Endothelial cell (in vitro differentiated cells): ENCODE measurements at regions not wholly inside any gene's neighbourhood (a gene's known extent, or its start where the extent isn't known, plus 50 kb on each side); places are given as distances from the start of the nearest gene placed in this dataset.

Experiments
- DNase-seq: peaks from one replicate; pipeline ENCODE4 v3.0.0; 2021; ENCODE audit warnings: low spot score
- H3K27ac Mint-ChIP-seq: one replicate; pipeline ENCODE4 v1.8.0; 2021; ENCODE audit warnings: mixed read lengths, inconsistent platforms; ENCODE audit not compliant: unreplicated experiment
- H3K27me3 Mint-ChIP-seq: one replicate; pipeline ENCODE4 v1.8.0; 2021; ENCODE audit warnings: mild to moderate bottlenecking, moderate library complexity, mixed read lengths, inconsistent platforms; ENCODE audit not compliant: unreplicated experiment
- H3K36me3 Mint-ChIP-seq: one replicate; pipeline ENCODE4 v1.8.0; 2021; ENCODE audit warnings: mild to moderate bottlenecking, low read depth, mixed read lengths, inconsistent platforms; ENCODE audit not compliant: unreplicated experiment
- H3K4me1 Mint-ChIP-seq: one replicate; pipeline ENCODE4 v1.8.0; 2021; ENCODE audit warnings: mild to moderate bottlenecking, mixed read lengths, inconsistent platforms; ENCODE audit not compliant: unreplicated experiment
- H3K4me3 Mint-ChIP-seq: one replicate; pipeline ENCODE4 v1.8.0; 2021; ENCODE audit warnings: mild to moderate bottlenecking, mixed read lengths, inconsistent platforms; ENCODE audit not compliant: unreplicated experiment
- H3K9me3 Mint-ChIP-seq: one replicate; pipeline ENCODE4 v1.8.0; 2021; ENCODE audit warnings: mixed read lengths, inconsistent platforms; ENCODE audit not compliant: unreplicated experiment
- CTCF ChIP-seq: fragments of 200-600 bp; sonication (generic); IDR thresholded peaks from one replicate; pipeline ENCODE4 v1.5.0; 2021; ENCODE audit warnings: antibody characterized with exemption; ENCODE audit not compliant: unreplicated experiment

GRCh38 chr12:47317175-47317915 is 237.6 kb upstream of the AMIGO2 start:
- H3K4me3 Mint-ChIP-seq, result no peak overlapping the region
- H3K27ac Mint-ChIP-seq, result no peak overlapping the region
- no peaks in the 10 kb centered on the region for H3K27me3 Mint-ChIP-seq
- TF ChIP-seq CTCF, result no peak
- no peaks in the 10 kb centered on the region for H3K4me1 Mint-ChIP-seq
- no peaks in the 10 kb centered on the region for H3K36me3 Mint-ChIP-seq
- no peak for DNase-seq
- H3K9me3 Mint-ChIP-seq, result no peaks in the 10 kb centered on the region

DNA sequence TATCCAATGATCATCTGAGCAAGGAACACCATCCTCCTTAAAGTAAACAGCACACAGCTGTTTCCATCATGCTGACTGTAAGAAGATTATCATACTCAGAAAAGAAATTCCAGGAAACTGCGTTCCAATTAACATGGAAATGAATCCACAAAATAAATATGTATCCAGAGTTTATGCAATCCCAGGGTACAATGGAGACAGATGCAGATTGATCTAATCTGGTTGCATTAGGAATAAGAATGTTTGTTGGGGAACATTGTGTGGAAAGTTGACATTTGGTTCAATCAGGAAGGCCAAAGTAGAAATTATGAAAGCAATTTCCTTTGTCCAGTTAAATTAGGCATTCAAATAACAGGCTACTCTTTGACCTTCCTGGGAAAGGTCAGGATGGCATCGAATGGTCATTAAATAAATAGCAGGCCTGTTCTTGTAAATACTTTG is 236.9 kb upstream of the AMIGO2 start:
- Mint-ChIP-seq H3K27me3 (no peaks in the 10 kb centered on the region), H3K27ac (no peak overlapping the region), H3K36me3 (no peaks in the 10 kb centered on the region), H3K4me3 (no peak overlapping the region), H3K9me3 (no peaks in the 10 kb centered on the region), H3K4me1 (no peaks in the 10 kb centered on the region)
- no peak for TF ChIP-seq CTCF
- no peak for DNase-seq

- Mint-ChIP-seq H3K27me3 (no peaks in the 10 kb centered on the region), H3K9me3 (no peaks in the 10 kb centered on the region), H3K4me1 (no peaks in the 10 kb centered on the region), H3K4me3 (no peak overlapping the region), H3K36me3 (no peaks in the 10 kb centered on the region), H3K27ac (no peak overlapping the region)
- DNase-seq, result no peak
- no peak for TF ChIP-seq CTCF
Measured at GRCh38 chr12:47314996-47315395, 235.2 kb upstream of the AMIGO2 start.

DNA sequence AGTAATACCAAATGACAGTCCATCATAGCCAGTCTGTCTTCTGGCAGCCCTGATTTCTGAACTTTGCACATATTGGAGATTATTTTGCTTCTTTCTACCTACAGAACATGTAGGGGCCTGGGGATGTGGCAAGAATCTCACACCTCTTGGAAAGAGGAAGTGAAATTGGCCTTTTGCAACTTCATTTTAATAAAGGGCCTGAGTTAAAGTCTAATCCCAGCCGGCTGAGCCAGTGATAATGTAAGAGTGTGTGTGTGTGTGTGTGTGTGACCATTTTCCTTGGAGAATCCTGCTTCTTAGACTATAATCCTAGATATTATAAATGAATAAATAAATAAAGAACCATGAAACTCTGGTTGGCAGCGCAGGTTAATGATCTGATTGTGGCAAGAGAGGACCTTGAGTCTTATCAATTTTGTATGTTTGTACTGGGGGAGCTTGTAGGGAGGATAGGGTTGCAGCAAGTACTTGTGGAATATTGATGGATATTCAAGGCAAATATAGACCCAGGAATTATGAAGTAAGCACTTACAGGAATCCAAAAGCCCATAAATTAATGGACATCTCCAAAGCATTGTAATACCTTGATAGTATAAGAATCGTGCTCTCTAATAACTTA is 233.2 kb upstream of the AMIGO2 start:
- Mint-ChIP-seq H3K4me3 (no peak overlapping the region), H3K4me1 (peaks cover 5% of the 10 kb centered on the region), H3K27me3 (peaks cover 2% of the 10 kb centered on the region), H3K36me3 (no peaks in the 10 kb centered on the region), H3K9me3 (no peaks in the 10 kb centered on the region), H3K27ac (no peak overlapping the region)
- no peak for DNase-seq
- no peak for TF ChIP-seq CTCF

GRCh38 chr12:47312147-47312546 is 232.4 kb upstream of the AMIGO2 start:
- H3K9me3 Mint-ChIP-seq, result no peaks in the 10 kb centered on the region
- no peak overlapping the region for H3K4me3 Mint-ChIP-seq
- H3K36me3 Mint-ChIP-seq, result peaks cover under 1% of the 10 kb centered on the region

More at GRCh38 chr12:47312147-47312546, 232.4 kb upstream of the AMIGO2 start:
- no peak for TF ChIP-seq CTCF
- Mint-ChIP-seq H3K27me3 (peaks cover 2% of the 10 kb centered on the region), H3K27ac (no peak overlapping the region), H3K4me1 (peaks cover 9% of the 10 kb centered on the region)
- no peak for DNase-seq
